K562 (cell line): ENCODE measurements at regions not wholly inside any gene's neighbourhood (a gene's known extent, or its start where the extent isn't known, plus 50 kb on each side); places are given as distances from the start of the nearest gene placed in this dataset.

Experiments
- ATAC-seq: fragments of 200-7000 bp; cut with Tn5 transposase; 3 replicates; pipeline ENCODE4 v1.9.1; 2020; ENCODE audit warnings: moderate library complexity
- BruUV-seq: library from RNA; stranded (reverse); fragments of 400-500 nt; replicated peaks from 2 replicates; lab custom pipeline; 2021; lab: Mats Ljungman, UMichigan
- CTCF ChIA-PET: fragments of 300-600 bp; formaldehyde crosslinking; extraction: SDS; loops from one replicate; lab custom pipeline; 2021; ENCODE audit warnings: low intra/inter-chr PET ratio; lab: Yijun Ruan, JAX
- POLR2A ChIA-PET: fragments of 300-600, 350-650 bp; sonication (Branson Sonifier 250); formaldehyde crosslinking; extraction: SDS; loops from one replicate; lab custom pipeline; 2021; ENCODE audit warnings: antibody characterized with exemption, inconsistent platforms; lab: Yijun Ruan, JAX
- DNase-seq, 4 experiments: peaks; one replicate each; pipeline versions ENCODE4 v3.0.0 to v3.0.0-alpha.2; 2011 to 2018; ENCODE audit warnings: low spot score in 3 of 4, mixed read lengths in 3 of 4; ENCODE audit errors: extremely low read depth in 1 of 4
- FAIRE-seq: peaks from 2 replicates; lab custom pipeline; 2011; peaks lifted over from hg19 to GRCh38; lab: Jason Lieb, UNC
- H2AFZ ChIP-seq: 2 replicates; pipeline ENCODE4 v1.6.0; 2011; ENCODE audit warnings: low read depth, low read length, control low read depth, inconsistent platforms
- H3K27ac ChIP-seq: fragments of 200-600 bp; 3 replicates; pipeline ENCODE4 v1.8.0; 2011; ENCODE audit warnings: low read depth, mild to moderate bottlenecking, control low read depth, inconsistent platforms, low read length, moderate library complexity, mixed read lengths; ENCODE audit errors: extremely low read depth
- H3K27me3 ChIP-seq, 2 experiments: fragments of 300-600 bp in 1 of 2; 2 replicates in 1 of 2; 3 replicates in 1 of 2; pipeline versions ENCODE4 v1.6.0 to v1.8.0; 2011; ENCODE audit warnings: inconsistent platforms in 2 of 2, low read length in 2 of 2, mild to moderate bottlenecking in 1 of 2, mixed read lengths in 1 of 2, moderate library complexity in 1 of 2; ENCODE audit not compliant: control insufficient read depth in 2 of 2, insufficient read depth in 2 of 2
- H3K36me3 ChIP-seq: fragments of 300-600 bp; 3 replicates; pipeline ENCODE4 v1.8.0; 2011; ENCODE audit warnings: mild to moderate bottlenecking, low read length, inconsistent platforms; ENCODE audit not compliant: control insufficient read depth, insufficient read depth
- H3K4me1 ChIP-seq, 2 experiments: fragments of 200-600 bp in 1 of 2; replicated peaks in 1 of 2; 2 replicates in 1 of 2; 3 replicates in 1 of 2; pipeline versions ENCODE4 v1.5.1 to v1.8.0; 2011; ENCODE audit warnings: inconsistent platforms in 2 of 2, low read length in 2 of 2, mild to moderate bottlenecking in 1 of 2, mixed read lengths in 1 of 2, moderate library complexity in 1 of 2; ENCODE audit not compliant: control insufficient read depth in 2 of 2, insufficient read depth in 2 of 2
- H3K4me2 ChIP-seq: 2 replicates; pipeline ENCODE4 v1.6.1; 2011; ENCODE audit warnings: low read length, control low read depth, inconsistent platforms, mixed read lengths; ENCODE audit not compliant: insufficient read depth
- H3K4me3 ChIP-seq: fragments of 200-600 bp; sonication (generic), shearing (Covaris generic); 2 replicates; pipeline ENCODE4 v1.5.1; 2016; ENCODE audit warnings: control low read depth, inconsistent platforms
- H3K79me2 ChIP-seq: fragments of 200-600 bp; 3 replicates; pipeline ENCODE4 v1.8.0; 2011; ENCODE audit warnings: low read length, inconsistent platforms; ENCODE audit not compliant: control insufficient read depth, insufficient read depth
- H3K9ac ChIP-seq, 2 experiments: 2 replicates each; pipeline versions ENCODE4 v1.6.0 to v1.6.1; 2011; ENCODE audit warnings: low read depth in 2 of 2, low read length in 2 of 2, control low read depth in 1 of 2, inconsistent platforms in 1 of 2, mild to moderate bottlenecking in 1 of 2, mixed read lengths in 1 of 2; ENCODE audit not compliant: insufficient read depth in 1 of 2
- H3K9me1 ChIP-seq: one replicate; pipeline ENCODE4 v1.6.0; 2011; ENCODE audit warnings: inconsistent platforms, mild to moderate bottlenecking, low read length, moderate library complexity; ENCODE audit not compliant: control insufficient read depth, insufficient read depth
- H3K9me3 ChIP-seq: replicated peaks from 2 replicates; pipeline ENCODE4 v1.5.1; 2011; ENCODE audit warnings: low read depth, low read length, inconsistent platforms; ENCODE audit not compliant: control insufficient read depth, insufficient read depth
- H4K20me1 ChIP-seq: replicated peaks from 2 replicates; pipeline ENCODE4 v1.6.1; 2011; ENCODE audit warnings: low read length, inconsistent platforms, mixed read lengths; ENCODE audit not compliant: control insufficient read depth, insufficient read depth
- ATF3 ChIP-seq, 2 experiments: fragments of 450-650 bp in 1 of 2; sonication (generic) in 1 of 2; formaldehyde crosslinking in 1 of 2; IDR thresholded peaks in 1 of 2; conservative IDR thresholded peaks in 1 of 2; 2 replicates each; pipeline versions ENCODE4 v1.6.1 to v1.8.1; 2016 to 2023; ENCODE audit warnings: mild to moderate bottlenecking in 2 of 2, moderate library complexity in 2 of 2, inconsistent platforms in 1 of 2, missing genetic modification reagents in 1 of 2
- BRF1 ChIP-seq: IDR thresholded peaks from 3 replicates; pipeline ENCODE4 v1.6.1; 2011; ENCODE audit warnings: borderline replicate concordance, mild to moderate bottlenecking; ENCODE audit not compliant: insufficient read length; ENCODE audit errors: extremely low read depth
- E2F5 ChIP-seq: sonication (generic); formaldehyde crosslinking; IDR thresholded peaks from 2 replicates; pipeline ENCODE4 v1.8.0; 2022; ENCODE audit warnings: mild to moderate bottlenecking, missing genetic modification reagents
- GABPA ChIP-seq: fragments of 200-800 bp; sonication (Bioruptor generic); conservative IDR thresholded peaks from 2 replicates; pipeline ENCODE4 v1.6.1; 2016; ENCODE audit warnings: low read depth, missing genetic modification characterization, missing compliant biosample characterization
- NCOA4 ChIP-seq: fragments of 450-650 bp; IDR thresholded peaks from 2 replicates; pipeline ENCODE4 v1.6.1; 2018; ENCODE audit warnings: mild to moderate bottlenecking; ENCODE audit not compliant: partially characterized antibody
- NCOA6 ChIP-seq: fragments of 450-650 bp; IDR thresholded peaks from 2 replicates; pipeline ENCODE4 v1.6.1; 2017; ENCODE audit warnings: mild to moderate bottlenecking
- POLR3A ChIP-seq: IDR thresholded peaks from 2 replicates; pipeline ENCODE4 v1.6.1; 2011; ENCODE audit warnings: borderline replicate concordance, mild to moderate bottlenecking, moderate library complexity; ENCODE audit not compliant: insufficient read length, insufficient read depth; ENCODE audit errors: extremely low read depth
- SAP30 ChIP-seq: fragments of 200-600 bp; sonication (generic); IDR thresholded peaks from 2 replicates; pipeline ENCODE4 v1.6.1; 2012; ENCODE audit warnings: borderline replicate concordance, low read depth, mild to moderate bottlenecking, moderate library complexity, low read length, control low read depth, inconsistent platforms; ENCODE audit not compliant: insufficient read depth, poor library complexity, severe bottlenecking
- SMAD2 ChIP-seq: fragments of 150-350 bp; IDR thresholded peaks from 2 replicates; pipeline ENCODE4 v1.6.1; 2014; ENCODE audit warnings: low read depth, mild to moderate bottlenecking, low read length
- USF1 ChIP-seq: sonication (generic); formaldehyde crosslinking; IDR thresholded peaks from 2 replicates; pipeline ENCODE4 v1.9.0; 2022; ENCODE audit warnings: mild to moderate bottlenecking, missing genetic modification reagents
- ZMIZ1 ChIP-seq, 2 experiments: fragments of 150-350 bp in 1 of 2; IDR thresholded peaks; 2 replicates each; pipeline ENCODE4 v1.6.1; 2012 to 2016; ENCODE audit warnings: low read depth in 2 of 2, low read length in 2 of 2, mild to moderate bottlenecking in 1 of 2, moderate library complexity in 1 of 2
- ZNF174 ChIP-seq: fragments of 250-450 bp; sonication (Bioruptor Pico); IDR thresholded peaks from 2 replicates; pipeline ENCODE4 v1.4.0; 2020; ENCODE audit warnings: mild to moderate bottlenecking
- WGBS: fragments of 100-300 bp; shearing (Covaris generic); methylation state at CpG from one replicate; pipeline ENCODE4 v1.1.6; 2016; ENCODE audit warnings: low coverage, mixed read lengths; ENCODE audit not compliant: insufficient coverage; ENCODE audit errors: missing lambda C conversion rate; 5-methylcytosine and 5-hydroxymethylcytosine counted together
- in situ Hi-C: fragments of 300-500 bp; cut with MboI; formaldehyde crosslinking; loops from 4 replicates; pipeline ENCODE4 v1.15.0; 2018; ENCODE audit warnings: inconsistent platforms, mixed read lengths
- intact Hi-C: fragments of 100-400 bp; cut with micrococcal nuclease; formaldehyde crosslinking; loops from 2 replicates; pipeline ENCODE4 v1.14.2; 2022

- Histone ChIP-seq H3K27ac (no peak overlapping the region), H3K27me3 (no peaks in the 10 kb centered on the region), H2AFZ (no peak overlapping the region), H3K36me3 (no peaks in the 10 kb centered on the region), H3K9me1 (no peaks in the 10 kb centered on the region), H3K9ac (no peak overlapping the region), H3K79me2 (no peaks in the 10 kb centered on the region), H3K4me3 (no peak overlapping the region), H3K4me1 (no peaks in the 10 kb centered on the region), H4K20me1 (no peaks in the 10 kb centered on the region), H3K4me2 (no peak overlapping the region), H3K9me3 (no peaks in the 10 kb centered on the region)
- in situ Hi-C loops, result no loop called here
- 0% methylated on average over 3 of the region's 4 CpGs for WGBS
- ATAC-seq (no peak), FAIRE-seq (no peak), DNase-seq (no peak)
- ChIA-PET CTCF (no interaction called here), POLR2A (no interaction called here)
- BruUV-seq, result no TSS peak
- intact Hi-C loops, result no loop called here
- no peak for TF ChIP-seq SAP30
- TF ChIP-seq USF1 (CRISPR knock-in tag), result no peak
- TF ChIP-seq ZNF174 (CRISPR knock-in tag), result no peak
- TF ChIP-seq POLR3A, result no peak
- TF ChIP-seq ATF3 (IDR thresholded peaks at IDR 0.05), result no peak
- no peak for TF ChIP-seq ATF3 (CRISPR knock-in tag; conservative IDR thresholded peaks at IDR 0.05)
- no peak for TF ChIP-seq NCOA6
- no peak for TF ChIP-seq GABPA (tag)
- no peak for TF ChIP-seq ZMIZ1 (IDR thresholded peaks at IDR 0.05; ENCODE audit: low read depth in 2 of 2, low read length in 2 of 2)
- no peak for TF ChIP-seq NCOA4
- TF ChIP-seq BRF1, result no peak
- TF ChIP-seq SMAD2, result no peak
- TF ChIP-seq E2F5 (CRISPR knock-in tag), result no peak
These were observed 85.4 kb upstream of the CPO start for GRCh38 chr2:206853915-206854314.
